NB4 (cell line): ENCODE measurements at regions not wholly inside any gene's neighbourhood (a gene's known extent, or its start where the extent isn't known, plus 50 kb on each side); places are given as distances from the start of the nearest gene placed in this dataset.

ENCODE experiments used
- DNase-seq: peaks from one replicate; pipeline ENCODE4 v3.0.0; 2010; ENCODE audit warnings: low read depth
- H3K4me3 ChIP-seq: one replicate; pipeline ENCODE4 v1.5.1; 2011; ENCODE audit warnings: mild to moderate bottlenecking, low read depth, low read length, moderate library complexity
- MAX ChIP-seq: IDR thresholded peaks from 2 replicates; pipeline ENCODE4 v1.6.1; 2011; ENCODE audit warnings: low read depth, low read length
- MYC ChIP-seq: IDR thresholded peaks from 2 replicates; pipeline ENCODE4 v1.6.1; 2011; ENCODE audit warnings: low read depth, low read length
- POLR2A ChIP-seq: IDR thresholded peaks from 2 replicates; pipeline ENCODE4 v1.6.1; 2011; ENCODE audit warnings: mild to moderate bottlenecking; ENCODE audit not compliant: insufficient read length; ENCODE audit errors: extremely low read depth
- TF ChIP-seq, protein P1 (sequence below): IDR thresholded peaks from one replicate; pipeline ENCODE4 v1.5.1; 2012; ENCODE audit warnings: low read depth, low read length

DNA sequence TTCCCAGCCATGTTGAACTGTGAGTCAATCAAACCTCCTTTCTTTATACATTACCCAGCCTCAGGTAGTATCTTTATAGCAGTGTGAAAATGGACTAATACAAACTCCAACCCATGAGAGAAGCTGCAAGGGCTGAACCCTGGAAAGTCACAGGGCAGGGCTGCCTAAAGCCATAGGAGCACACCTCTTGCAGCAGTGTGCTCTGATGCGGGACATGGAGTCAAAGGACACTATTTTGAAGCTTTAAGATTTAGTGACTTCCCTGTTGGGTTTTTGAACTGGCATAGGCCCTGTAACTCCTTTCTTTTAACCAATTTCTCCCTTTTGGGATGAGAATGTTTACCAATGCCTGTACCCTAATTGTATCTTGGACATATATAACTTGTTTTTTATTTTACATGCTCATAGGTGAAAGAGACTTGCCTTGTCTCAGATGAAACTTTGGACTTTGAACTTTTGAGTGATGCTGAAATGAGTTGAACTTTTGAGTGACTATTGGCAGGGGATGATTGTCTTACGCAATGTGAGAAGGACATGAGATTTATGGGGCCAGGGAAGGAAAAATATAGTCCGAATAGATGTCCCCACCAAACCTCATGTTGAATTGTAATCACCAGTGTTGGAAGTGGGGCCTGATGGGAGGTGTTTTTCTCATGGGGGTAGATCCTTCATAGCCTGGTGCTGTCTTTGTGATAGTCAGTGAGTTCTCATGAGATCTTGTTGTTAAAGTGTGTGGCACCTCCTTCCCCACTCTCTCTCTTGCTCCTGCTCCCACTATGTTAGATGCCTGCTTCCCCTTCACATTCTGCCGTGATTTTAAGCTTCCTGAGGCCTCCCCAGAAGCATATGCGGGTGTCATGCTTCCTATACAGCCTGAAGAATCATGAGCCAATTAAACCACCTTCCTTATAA, 159.5 kb upstream of the SPEF2 start:
- DNase-seq: no peak
- H3K4me3 ChIP-seq: no peak overlapping the region
- TF ChIP-seq MYC (no peak), MAX (no peak), POLR2A (no peak)
- TF ChIP-seq, protein P1, sequence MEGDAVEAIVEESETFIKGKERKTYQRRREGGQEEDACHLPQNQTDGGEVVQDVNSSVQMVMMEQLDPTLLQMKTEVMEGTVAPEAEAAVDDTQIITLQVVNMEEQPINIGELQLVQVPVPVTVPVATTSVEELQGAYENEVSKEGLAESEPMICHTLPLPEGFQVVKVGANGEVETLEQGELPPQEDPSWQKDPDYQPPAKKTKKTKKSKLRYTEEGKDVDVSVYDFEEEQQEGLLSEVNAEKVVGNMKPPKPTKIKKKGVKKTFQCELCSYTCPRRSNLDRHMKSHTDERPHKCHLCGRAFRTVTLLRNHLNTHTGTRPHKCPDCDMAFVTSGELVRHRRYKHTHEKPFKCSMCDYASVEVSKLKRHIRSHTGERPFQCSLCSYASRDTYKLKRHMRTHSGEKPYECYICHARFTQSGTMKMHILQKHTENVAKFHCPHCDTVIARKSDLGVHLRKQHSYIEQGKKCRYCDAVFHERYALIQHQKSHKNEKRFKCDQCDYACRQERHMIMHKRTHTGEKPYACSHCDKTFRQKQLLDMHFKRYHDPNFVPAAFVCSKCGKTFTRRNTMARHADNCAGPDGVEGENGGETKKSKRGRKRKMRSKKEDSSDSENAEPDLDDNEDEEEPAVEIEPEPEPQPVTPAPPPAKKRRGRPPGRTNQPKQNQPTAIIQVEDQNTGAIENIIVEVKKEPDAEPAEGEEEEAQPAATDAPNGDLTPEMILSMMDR: no peak

DNA sequence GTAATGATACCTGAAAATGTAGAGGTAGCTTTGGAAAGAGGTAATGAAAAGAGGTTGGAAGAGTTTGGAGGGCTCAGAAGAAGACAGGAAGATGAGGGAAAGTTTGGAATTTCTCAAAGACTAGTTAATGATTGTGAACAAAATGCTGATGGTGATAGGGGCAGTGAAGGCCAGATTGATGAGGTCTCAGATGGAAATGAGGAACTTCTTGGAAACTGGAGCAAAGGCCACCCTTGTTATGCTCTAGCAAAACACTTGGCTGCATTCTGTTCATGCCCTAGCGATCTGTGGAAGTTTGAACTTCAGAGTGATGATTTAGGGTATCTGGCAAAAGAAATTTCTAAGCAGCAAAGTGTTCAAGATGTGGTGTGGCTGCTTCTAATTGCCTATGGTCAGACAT, 161.2 kb upstream of the SPEF2 start:
- TF ChIP-seq POLR2A (no peak), MYC (no peak), MAX (no peak)
- TF ChIP-seq, protein P1: no peak
- no peak overlapping the region for H3K4me3 ChIP-seq
- no peak for DNase-seq

GRCh38 chr5:35454011-35454525, 163.6 kb upstream of the SPEF2 start:
- no peak overlapping the region for H3K4me3 ChIP-seq
- no peak for DNase-seq
- TF ChIP-seq, protein P1: no peak
- TF ChIP-seq MYC (no peak), POLR2A (no peak), MAX (no peak)

DNA sequence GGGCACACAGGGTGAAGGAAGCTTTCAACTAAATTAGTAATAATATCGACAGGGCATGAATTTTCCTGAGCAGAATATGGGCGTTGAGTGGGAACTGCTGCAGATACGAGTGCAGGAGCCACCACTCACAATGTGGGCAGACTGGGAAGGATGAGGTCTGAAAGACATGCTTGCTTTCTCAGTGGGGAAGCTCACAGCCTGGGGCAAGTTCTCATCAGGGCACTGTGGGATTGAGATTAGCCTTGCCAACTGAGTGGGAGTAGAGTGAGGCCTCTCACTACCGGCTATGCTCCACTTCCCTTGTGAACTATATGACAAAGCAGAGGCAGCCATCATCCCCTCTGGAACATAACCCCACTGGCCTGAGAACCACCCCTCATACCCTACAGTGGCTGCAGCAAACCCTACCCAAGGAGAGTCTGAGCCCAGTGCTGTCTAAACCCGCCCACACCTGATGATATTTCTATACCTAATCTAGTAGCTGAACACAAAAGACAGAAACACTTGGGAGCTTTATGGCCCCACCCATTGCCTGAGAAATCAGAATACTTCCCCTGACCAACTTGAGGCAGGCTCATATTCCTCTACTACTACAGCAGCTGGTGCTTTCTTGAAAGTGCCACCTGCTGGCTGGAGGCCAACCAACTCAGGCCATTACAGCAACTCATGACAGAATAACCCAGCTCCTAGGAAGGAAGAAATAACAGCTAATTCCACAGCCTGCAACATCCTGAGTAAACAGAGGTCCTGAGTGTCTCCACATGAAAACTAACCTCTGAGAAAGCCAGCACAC, 173.7 kb upstream of the SPEF2 start:
- DNase-seq: no peak
- TF ChIP-seq MAX: no peak
- TF ChIP-seq, protein P1: peak; percentile 1
- H3K4me3 ChIP-seq: no peak overlapping the region

DNA sequence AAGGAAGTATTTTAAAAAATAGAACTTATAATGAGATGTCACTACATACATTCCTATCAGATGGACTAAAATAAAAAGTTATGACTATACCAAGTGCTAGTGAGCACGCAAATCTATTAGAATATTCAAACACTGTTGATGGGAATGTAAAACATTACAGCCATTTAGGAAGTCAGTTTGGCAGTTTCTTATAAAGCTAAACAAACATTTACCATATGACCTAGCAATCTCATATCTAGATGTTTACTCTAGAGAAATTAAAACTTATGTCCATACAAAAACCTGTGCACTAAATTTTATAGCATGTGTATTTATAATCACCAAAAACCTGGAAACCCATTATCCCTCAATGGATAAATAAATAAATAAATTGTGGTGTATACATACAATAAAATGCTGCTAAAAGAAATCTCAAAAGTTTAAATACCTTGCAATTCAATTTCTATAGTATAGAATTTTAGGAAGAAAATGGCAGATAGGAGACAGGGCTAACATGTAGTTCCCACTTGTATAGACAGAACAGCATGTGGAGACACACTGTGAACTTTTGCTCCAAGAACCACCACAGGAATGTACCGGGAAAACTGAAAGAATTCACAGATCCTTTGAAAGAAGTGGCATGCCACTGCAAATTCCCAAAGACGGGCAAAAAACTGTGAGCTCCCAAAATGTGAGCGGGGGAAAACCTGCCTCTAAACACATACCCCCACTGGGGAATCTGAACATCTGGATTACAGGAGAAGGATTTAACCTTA, 174.6 kb upstream of the SPEF2 start:
- no peak overlapping the region for H3K4me3 ChIP-seq
- TF ChIP-seq MYC (no peak), MAX (no peak), POLR2A (no peak)
- TF ChIP-seq, protein P1: no peak
- no peak for DNase-seq
